ENCODE measurements at regions not wholly inside any gene's neighbourhood (a gene's known extent, or its start where the extent isn't known, plus 50 kb on each side); places are given as distances from the start of the nearest gene placed in this dataset.

DNA sequence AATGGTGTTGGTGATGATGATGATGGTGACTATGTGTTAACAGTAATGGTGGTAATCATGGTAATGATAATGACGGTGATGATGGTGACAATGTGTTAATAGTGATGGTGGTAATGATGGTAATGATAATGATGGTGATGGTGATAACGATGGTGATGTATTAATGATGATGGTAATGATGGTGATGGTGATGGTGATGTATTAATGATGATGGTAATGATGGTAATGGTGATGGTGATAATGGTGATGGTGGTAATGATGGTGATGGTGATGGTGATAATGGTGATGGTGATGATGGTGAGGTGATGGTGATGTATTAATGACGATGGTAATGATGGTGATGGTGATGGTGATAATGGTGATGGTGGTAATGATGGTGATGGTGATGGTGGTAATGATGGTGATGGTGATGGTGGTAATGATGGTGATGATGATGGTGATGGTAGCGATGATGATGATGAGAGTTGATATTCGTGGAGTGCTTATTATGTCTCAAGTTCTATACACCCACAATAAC lies 212.8 kb upstream of the NCKAP5 start:
- no peaks in the 10 kb centered on the region for H3K4me1 Mint-ChIP-seq (ENCODE audit: low read depth)
- H3K9me3 Mint-ChIP-seq, result no peaks in the 10 kb centered on the region
- H3K27me3 Mint-ChIP-seq (ENCODE audit: low read depth), result peaks cover 3% of the 10 kb centered on the region
- H3K36me3 Mint-ChIP-seq (ENCODE audit: insufficient read depth), result no peaks in the 10 kb centered on the region
- ATAC-seq (no peak), DNase-seq (no peak)
- no peak overlapping the region for H3K4me3 Mint-ChIP-seq

- Mint-ChIP-seq H3K36me3 (ENCODE audit: insufficient read depth) (no peaks in the 10 kb centered on the region), H3K9me3 (peaks cover 4% of the 10 kb centered on the region), H3K4me3 (no peak overlapping the region), H3K4me1 (ENCODE audit: low read depth) (no peaks in the 10 kb centered on the region), H3K27me3 (ENCODE audit: low read depth) (peaks cover 7% of the 10 kb centered on the region)
- ATAC-seq (no peak), DNase-seq (no peak)
Measured at GRCh38 chr2:133787207-133787606, 218.9 kb upstream of the NCKAP5 start.

DNA sequence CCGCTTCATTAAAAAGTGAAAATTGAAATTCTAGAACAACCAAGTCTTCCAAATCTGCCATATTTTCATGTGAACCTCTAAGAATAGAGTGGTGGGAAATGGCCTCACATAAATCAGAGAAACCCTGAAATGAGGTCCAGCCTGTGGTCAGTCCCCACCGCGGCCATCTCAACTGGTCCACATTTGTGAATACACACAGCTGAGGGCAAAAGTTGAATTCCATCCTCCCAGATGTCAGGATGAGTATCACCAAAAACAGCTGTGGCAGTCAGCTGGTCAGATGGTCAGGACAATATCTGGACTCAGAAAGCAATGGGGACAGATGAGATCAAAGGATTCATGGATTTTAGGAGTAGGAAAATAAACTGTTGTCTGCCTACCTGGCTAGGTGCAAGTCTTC lies 219.4 kb upstream of the NCKAP5 start:
- ATAC-seq (no peak), DNase-seq (no peak)
- Mint-ChIP-seq H3K27me3 (ENCODE audit: low read depth) (peaks cover 7% of the 10 kb centered on the region), H3K4me1 (ENCODE audit: low read depth) (no peaks in the 10 kb centered on the region), H3K4me3 (no peak overlapping the region), H3K9me3 (peaks cover 4% of the 10 kb centered on the region), H3K36me3 (ENCODE audit: insufficient read depth) (no peaks in the 10 kb centered on the region)

GRCh38 chr2:133788386-133788785 lies 220.1 kb upstream of the NCKAP5 start:
- DNase-seq (no peak), ATAC-seq (no peak)
- peaks cover 4% of the 10 kb centered on the region for H3K9me3 Mint-ChIP-seq
- H3K4me1 Mint-ChIP-seq (ENCODE audit: low read depth), result no peaks in the 10 kb centered on the region
- peaks cover 7% of the 10 kb centered on the region for H3K27me3 Mint-ChIP-seq (ENCODE audit: low read depth)
- no peak overlapping the region for H3K4me3 Mint-ChIP-seq
- H3K36me3 Mint-ChIP-seq (ENCODE audit: insufficient read depth), result no peaks in the 10 kb centered on the region

DNA sequence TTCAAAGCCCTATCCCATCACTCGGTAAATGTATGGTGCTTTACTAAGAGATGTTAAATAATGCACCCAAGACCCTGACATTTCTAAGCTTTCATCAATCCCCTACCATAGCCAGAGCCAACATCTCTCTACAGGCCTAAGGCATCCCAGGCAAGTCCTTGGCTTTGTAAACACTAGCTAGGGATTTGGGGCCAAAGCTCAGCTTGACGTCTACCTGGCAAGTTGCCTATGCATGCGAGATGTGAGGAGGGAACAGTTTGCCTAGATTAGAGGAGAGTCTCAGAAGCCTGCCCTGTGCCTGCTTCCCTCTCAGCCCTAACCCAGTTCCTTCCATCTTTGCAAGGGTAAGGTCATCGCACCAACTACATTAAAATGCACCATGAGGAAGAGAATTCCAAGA lies 221.5 kb upstream of the NCKAP5 start:
- H3K36me3 Mint-ChIP-seq (ENCODE audit: insufficient read depth), result no peaks in the 10 kb centered on the region

GRCh38 chr2:133790711-133791110 lies 222.4 kb upstream of the NCKAP5 start:
- H3K36me3 Mint-ChIP-seq (ENCODE audit: insufficient read depth), result no peaks in the 10 kb centered on the region

More for the DNA sequence above, 221.5 kb upstream of the NCKAP5 start:
- H3K9me3 Mint-ChIP-seq, result peaks cover 16% of the 10 kb centered on the region
- ATAC-seq, result no peak
- H3K27me3 Mint-ChIP-seq (ENCODE audit: low read depth), result peaks cover 7% of the 10 kb centered on the region
- no peaks in the 10 kb centered on the region for H3K4me1 Mint-ChIP-seq (ENCODE audit: low read depth)
- no peak for DNase-seq
- H3K4me3 Mint-ChIP-seq, result no peak overlapping the region

DNA sequence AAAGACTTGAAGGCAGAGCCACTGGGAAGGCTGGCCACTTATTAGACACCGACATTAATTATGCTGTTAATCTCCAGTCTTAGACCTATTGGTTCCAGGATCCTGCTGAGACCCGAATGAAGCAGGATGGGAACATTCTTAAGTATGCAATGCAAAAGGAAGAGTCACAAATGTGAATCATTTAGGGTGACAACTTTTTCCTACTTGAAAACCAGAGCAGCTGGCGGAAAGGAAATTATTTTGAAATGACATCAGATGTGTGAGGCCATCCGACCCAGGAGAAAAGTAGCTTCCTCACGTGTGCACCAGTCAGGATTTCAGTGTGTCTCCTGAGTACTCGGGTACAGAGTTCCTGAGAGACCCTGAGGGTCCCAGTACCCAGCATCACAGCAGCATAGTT lies 222.9 kb upstream of the NCKAP5 start:
- Mint-ChIP-seq H3K27me3 (ENCODE audit: low read depth) (peaks cover 4% of the 10 kb centered on the region), H3K4me3 (no peak overlapping the region), H3K4me1 (ENCODE audit: low read depth) (no peaks in the 10 kb centered on the region), H3K36me3 (ENCODE audit: insufficient read depth) (no peaks in the 10 kb centered on the region), H3K9me3 (peaks cover 17% of the 10 kb centered on the region)
- ATAC-seq, result no peak
- no peak for DNase-seq

More at GRCh38 chr2:133790711-133791110, 222.4 kb upstream of the NCKAP5 start:
- ATAC-seq (no peak), DNase-seq (no peak)
- peaks cover 17% of the 10 kb centered on the region for H3K9me3 Mint-ChIP-seq
- H3K4me3 Mint-ChIP-seq, result no peak overlapping the region
- no peaks in the 10 kb centered on the region for H3K4me1 Mint-ChIP-seq (ENCODE audit: low read depth)
- peaks cover 6% of the 10 kb centered on the region for H3K27me3 Mint-ChIP-seq (ENCODE audit: low read depth)

GRCh38 chr2:133792223-133792622 lies 224.0 kb upstream of the NCKAP5 start:
- DNase-seq (no peak), ATAC-seq (no peak)
- H3K9me3 Mint-ChIP-seq, result peaks cover 21% of the 10 kb centered on the region
- H3K36me3 Mint-ChIP-seq (ENCODE audit: insufficient read depth), result no peaks in the 10 kb centered on the region
- no peaks in the 10 kb centered on the region for H3K4me1 Mint-ChIP-seq (ENCODE audit: low read depth)
- peaks cover 3% of the 10 kb centered on the region for H3K27me3 Mint-ChIP-seq (ENCODE audit: low read depth)
- no peak overlapping the region for H3K4me3 Mint-ChIP-seq

DNA sequence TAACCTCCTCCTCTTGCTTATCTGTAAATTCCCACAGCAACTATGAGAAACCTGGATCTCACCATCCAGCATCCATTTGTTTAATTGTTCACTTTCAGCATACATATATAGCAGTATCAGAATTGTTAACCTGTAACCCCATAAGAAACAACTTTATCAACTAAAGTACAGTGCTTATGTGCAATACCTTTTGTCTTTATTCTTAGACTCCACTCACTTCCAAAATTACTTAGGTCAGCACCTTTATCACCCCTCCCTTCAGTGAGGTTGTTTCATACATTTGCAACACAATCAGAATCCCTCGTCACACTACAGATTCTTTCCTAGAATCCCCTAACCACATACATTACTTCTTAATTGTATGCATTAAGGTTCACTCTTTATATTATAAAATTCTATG lies 225.9 kb upstream of the NCKAP5 start:
- H3K36me3 Mint-ChIP-seq (ENCODE audit: insufficient read depth), result no peaks in the 10 kb centered on the region
- DNase-seq, result no peak
- H3K27me3 Mint-ChIP-seq (ENCODE audit: low read depth), result no peaks in the 10 kb centered on the region
- no peak for ATAC-seq
- peaks cover 26% of the 10 kb centered on the region for H3K9me3 Mint-ChIP-seq
- no peak overlapping the region for H3K4me3 Mint-ChIP-seq
- H3K4me1 Mint-ChIP-seq (ENCODE audit: low read depth), result no peaks in the 10 kb centered on the region

DNA sequence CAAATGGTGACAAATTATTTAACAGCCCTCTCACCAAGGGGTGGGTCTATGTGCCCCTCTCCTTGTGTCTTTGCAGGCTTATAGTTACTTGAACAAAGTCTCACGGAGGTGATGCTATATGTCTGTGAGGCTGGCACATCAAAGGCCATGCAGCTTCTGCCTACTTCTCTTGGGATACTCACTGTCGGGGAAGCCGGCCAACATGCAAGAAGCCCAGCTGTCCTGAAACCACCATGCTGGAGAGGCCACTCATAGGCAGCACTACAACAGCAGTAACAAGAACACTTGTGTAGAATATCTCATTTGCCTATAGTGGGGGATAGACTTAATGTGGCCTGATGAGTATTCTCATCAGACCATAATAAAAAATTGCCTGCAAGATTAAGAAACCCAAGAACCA lies 233.7 kb upstream of the NCKAP5 start:
- Mint-ChIP-seq H3K27me3 (ENCODE audit: low read depth) (peaks cover 30% of the 10 kb centered on the region), H3K4me3 (no peak overlapping the region), H3K36me3 (ENCODE audit: insufficient read depth) (no peaks in the 10 kb centered on the region), H3K9me3 (peaks cover 5% of the 10 kb centered on the region), H3K4me1 (ENCODE audit: low read depth) (no peaks in the 10 kb centered on the region)
- ATAC-seq, result no peak
- DNase-seq, result no peak

DNA sequence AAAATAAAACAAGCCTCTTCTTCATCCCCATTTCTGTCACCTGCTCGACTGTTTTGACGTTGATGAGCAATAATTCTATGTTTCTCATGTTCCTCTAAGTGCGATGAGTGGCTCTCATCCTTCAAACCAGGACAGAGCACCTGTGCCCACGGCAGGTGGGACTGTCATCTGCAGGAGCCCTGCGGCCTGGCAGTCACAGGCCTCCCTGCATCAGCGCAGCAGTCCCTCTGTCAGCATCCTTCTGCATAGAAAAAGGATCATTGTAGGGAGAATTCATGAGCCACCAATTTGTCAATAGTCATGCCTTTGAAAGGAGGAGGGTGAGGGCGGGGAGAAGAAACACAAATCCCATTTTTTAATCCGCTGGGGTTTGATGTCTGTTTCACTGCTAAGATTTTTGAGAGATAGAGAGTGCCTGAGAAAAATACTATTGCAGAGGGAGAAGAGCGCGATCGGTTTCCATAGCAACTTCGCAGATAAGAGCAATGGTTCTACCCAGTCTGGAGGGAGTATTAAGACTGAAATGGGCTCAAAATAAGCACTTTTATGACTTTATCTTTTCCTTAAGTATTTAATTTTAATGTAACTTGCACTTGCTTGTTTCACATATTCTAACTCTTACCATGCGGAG lies 234.3 kb upstream of the NCKAP5 start:
- no peak for DNase-seq
- Mint-ChIP-seq H3K4me3 (no peak overlapping the region), H3K27me3 (ENCODE audit: low read depth) (peaks cover 33% of the 10 kb centered on the region), H3K4me1 (ENCODE audit: low read depth) (no peaks in the 10 kb centered on the region), H3K36me3 (ENCODE audit: insufficient read depth) (no peaks in the 10 kb centered on the region), H3K9me3 (peaks cover 5% of the 10 kb centered on the region)
- ATAC-seq, result no peak

GRCh38 chr2:133806564-133806963 lies 238.3 kb upstream of the NCKAP5 start:
- no peaks in the 10 kb centered on the region for H3K36me3 Mint-ChIP-seq (ENCODE audit: insufficient read depth)

DNA sequence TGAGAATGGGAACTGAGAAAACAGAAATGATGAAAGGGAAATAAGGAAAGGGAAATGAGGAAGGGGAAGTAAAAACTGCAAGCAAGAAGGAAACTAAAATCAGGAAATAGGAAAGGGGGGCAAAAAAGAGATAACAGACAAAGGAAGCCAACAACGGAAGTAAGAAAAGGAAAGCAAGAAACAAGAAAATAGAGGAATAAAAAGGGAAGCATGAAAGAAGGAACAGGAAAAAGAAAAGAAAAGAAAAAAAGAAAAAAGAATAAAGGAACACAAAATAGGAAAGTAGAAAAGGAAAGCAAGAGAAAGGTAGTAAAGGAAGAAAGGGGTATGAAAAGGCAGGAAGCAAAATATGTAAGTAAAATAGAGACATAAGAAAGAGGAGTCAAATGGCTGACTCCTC lies 241.2 kb upstream of the NCKAP5 start:
- Mint-ChIP-seq H3K9me3 (peaks cover 21% of the 10 kb centered on the region), H3K4me3 (no peak overlapping the region), H3K36me3 (ENCODE audit: insufficient read depth) (no peaks in the 10 kb centered on the region), H3K4me1 (ENCODE audit: low read depth) (no peaks in the 10 kb centered on the region), H3K27me3 (ENCODE audit: low read depth) (peaks cover 29% of the 10 kb centered on the region)
- DNase-seq (no peak), ATAC-seq (no peak)

More at GRCh38 chr2:133806564-133806963, 238.3 kb upstream of the NCKAP5 start:
- H3K27me3 Mint-ChIP-seq (ENCODE audit: low read depth), result peaks cover 36% of the 10 kb centered on the region
- H3K9me3 Mint-ChIP-seq, result peaks cover 21% of the 10 kb centered on the region
- no peaks in the 10 kb centered on the region for H3K4me1 Mint-ChIP-seq (ENCODE audit: low read depth)
- ATAC-seq (no peak), DNase-seq (no peak)
- H3K4me3 Mint-ChIP-seq, result no peak overlapping the region

GRCh38 chr2:133810559-133810958 lies 242.3 kb upstream of the NCKAP5 start:
- H3K36me3 Mint-ChIP-seq (ENCODE audit: insufficient read depth), result no peaks in the 10 kb centered on the region
- H3K4me3 Mint-ChIP-seq, result no peak overlapping the region
- H3K9me3 Mint-ChIP-seq, result peaks cover 21% of the 10 kb centered on the region
- ATAC-seq, result no peak
- no peaks in the 10 kb centered on the region for H3K4me1 Mint-ChIP-seq (ENCODE audit: low read depth)
- H3K27me3 Mint-ChIP-seq (ENCODE audit: low read depth), result peaks cover 29% of the 10 kb centered on the region
- no peak for DNase-seq

DNA sequence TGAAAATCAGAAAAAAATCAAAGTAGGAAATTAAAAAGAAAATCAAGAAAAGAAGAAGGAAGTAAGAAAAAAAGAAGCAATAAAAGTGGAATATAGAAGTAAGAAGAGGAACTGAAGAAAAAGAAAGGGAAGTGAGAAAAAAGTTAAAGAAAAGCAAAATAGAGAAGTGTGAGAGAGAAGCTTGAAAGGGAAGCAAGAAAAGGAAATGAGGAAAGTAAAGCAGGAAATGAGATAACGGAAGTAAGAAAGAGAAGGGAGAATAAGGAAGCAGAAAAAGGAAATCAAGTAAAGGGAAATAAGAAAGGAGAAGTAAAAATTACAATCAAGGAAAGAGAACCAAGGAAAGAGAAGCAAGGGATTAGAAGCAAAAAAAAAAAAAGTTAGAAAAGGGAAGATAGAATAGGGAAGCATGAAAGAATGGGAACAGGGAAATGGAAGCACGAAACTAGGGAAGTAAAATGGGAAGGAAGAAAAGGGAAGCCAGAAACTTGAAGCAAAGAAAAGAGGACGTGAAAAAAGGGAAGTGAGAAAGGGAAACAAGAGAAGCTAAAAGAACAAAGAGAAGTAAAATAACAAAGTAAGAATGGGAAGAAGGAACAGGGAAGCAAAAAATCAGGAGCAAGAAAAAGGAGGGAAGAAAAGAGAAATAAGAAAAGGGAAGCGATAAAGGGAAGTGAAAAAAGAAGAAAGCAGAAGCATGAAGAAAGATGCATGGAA lies 243.3 kb upstream of the NCKAP5 start:
- ATAC-seq (no peak), DNase-seq (no peak)
- Mint-ChIP-seq H3K36me3 (ENCODE audit: insufficient read depth) (no peaks in the 10 kb centered on the region), H3K4me3 (no peak overlapping the region), H3K27me3 (ENCODE audit: low read depth) (peaks cover 26% of the 10 kb centered on the region), H3K4me1 (ENCODE audit: low read depth) (no peaks in the 10 kb centered on the region), H3K9me3 (peaks cover 21% of the 10 kb centered on the region)

Data from activated T-cell treated with anti-CD3 and anti-CD28 coated beads, Interleukin-2, amount 50 U/mL, for 4 hours (primary cell).